Activated T-cell treated with anti-CD3 and anti-CD28 coated beads for 24 hours (primary cell): ENCODE measurements at regions not wholly inside any gene's neighbourhood (a gene's known extent, or its start where the extent isn't known, plus 50 kb on each side); places are given as distances from the start of the nearest gene placed in this dataset.

ENCODE experiments used
- DNase-seq: peaks from one replicate; pipeline ENCODE4 v3.0.0-alpha.2; 2020; ENCODE audit warnings: low read depth

DNA sequence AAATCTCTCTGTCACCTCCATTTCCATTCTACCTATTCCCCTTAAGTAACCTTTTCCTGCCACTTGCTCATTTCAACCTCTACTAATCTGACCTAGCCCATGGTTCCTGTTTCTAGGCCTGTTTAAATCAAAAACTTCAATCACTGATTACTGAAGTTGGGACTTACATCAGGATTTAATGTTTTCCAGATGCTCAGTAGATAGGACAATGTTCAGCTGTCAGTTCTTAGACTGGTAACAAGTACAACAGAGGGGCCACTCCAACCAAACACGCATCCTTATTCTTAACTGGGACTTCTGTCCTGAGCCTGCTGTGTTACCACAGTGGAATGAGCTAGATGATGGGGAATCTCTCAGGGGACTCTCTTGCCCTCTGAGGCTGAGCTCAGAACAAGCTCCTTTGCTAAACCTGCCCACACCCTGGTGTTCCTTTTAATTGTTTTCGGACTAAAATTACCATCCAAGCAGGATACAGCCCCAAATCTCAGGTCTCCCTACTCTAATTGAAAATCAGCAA lies 974.6 kb downstream of the TTLL7 start:
- no peak for DNase-seq

GRCh38 chr1:83023212-83023611 lies 975.7 kb downstream of the TTLL7 start:
- no peak for DNase-seq

DNA sequence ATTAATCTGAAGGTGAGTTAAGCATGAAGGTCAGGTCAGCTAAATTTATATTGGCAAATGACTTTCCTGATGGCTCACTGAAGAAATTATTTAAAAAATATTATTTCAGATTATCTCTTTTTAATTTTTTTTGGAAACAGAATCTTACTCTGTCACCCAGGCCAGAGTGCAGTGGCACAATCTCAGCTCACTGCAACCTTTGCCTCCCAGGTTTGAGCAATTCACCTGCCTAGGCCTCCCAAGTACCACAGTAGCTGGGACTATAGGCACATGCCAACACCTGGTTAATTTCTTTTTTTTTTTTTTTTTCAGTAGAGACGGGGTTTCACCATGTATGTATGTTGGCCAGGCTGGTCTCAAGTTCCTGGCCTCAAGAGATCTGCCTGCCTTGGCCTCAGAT lies 976.7 kb downstream of the TTLL7 start:
- no peak for DNase-seq

DNA sequence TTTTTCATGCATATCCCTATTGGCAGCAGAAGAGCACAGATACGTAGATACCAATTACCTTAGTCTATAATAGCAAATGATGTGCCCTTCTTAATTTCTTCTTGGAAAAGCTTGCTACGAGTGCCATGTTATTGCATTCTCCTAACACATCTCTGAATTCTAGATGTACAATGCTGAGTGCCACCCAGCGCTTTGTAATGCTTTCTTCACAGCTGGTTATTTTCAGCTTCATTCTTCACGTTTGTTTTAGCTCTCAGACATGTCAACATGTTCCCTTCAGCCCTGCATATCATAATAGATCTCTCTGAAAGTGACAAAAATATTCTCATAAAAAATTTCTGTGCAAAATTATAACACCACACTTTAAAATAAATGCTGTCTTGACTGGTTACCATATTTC lies 981.2 kb downstream of the TTLL7 start:
- DNase-seq: no peak

GRCh38 chr1:83017276-83017675 lies 981.7 kb downstream of the TTLL7 start:
- no peak for DNase-seq

DNA sequence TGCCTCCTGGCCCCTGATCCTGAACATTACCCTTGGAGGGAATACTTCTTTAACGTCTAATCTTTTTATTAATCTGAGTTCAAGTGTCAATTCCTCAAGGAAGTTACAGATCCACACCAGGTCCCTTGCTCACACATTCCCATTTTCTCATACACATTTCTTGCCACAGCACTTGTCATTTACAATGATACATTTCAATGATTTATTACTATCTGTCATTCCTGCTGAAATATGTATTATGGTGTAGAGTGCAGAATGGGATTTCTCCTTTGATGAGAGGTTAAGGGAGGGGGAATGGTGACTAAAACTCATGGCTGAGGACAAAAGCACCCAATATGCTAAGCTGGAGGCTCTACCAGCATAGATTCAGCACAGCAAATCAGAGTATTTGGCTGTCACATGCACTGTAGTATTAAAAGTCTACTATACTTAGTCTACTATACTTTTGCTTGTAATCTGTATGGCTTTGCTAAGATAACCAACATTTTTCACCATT lies 982.5 kb downstream of the TTLL7 start:
- no peak for DNase-seq

GRCh38 chr1:83015163-83015562 lies 983.8 kb downstream of the TTLL7 start:
- DNase-seq: no peak

GRCh38 chr1:83012950-83013349 lies 986.0 kb downstream of the TTLL7 start:
- DNase-seq: no peak

GRCh38 chr1:83011265-83011664 lies 987.7 kb downstream of the TTLL7 start:
- no peak for DNase-seq

GRCh38 chr1:83006271-83006670 lies 992.7 kb downstream of the TTLL7 start:
- no peak for DNase-seq

GRCh38 chr1:83000286-83000685 lies 998.6 kb downstream of the TTLL7 start:
- DNase-seq: no peak

DNA sequence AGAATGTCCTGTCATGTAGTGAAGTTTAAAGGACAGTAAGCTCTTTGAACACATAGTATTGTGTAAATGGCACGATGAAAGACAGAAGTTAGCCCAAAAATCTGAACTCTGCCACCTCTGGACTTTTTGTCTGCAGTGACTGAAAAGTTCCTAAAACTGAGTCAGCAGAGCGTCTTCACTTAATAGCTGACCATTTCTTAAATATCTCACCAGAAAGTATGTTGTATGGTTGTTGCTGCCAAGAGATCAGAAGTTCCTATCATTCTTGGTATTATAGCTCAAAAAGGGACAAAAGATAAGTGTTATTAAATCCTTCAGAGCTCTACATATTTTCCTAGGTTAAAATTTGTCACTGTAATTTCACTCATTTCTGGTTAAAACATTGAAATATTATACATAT lies 1003.0 kb downstream of the TTLL7 start:
- DNase-seq: no peak

DNA sequence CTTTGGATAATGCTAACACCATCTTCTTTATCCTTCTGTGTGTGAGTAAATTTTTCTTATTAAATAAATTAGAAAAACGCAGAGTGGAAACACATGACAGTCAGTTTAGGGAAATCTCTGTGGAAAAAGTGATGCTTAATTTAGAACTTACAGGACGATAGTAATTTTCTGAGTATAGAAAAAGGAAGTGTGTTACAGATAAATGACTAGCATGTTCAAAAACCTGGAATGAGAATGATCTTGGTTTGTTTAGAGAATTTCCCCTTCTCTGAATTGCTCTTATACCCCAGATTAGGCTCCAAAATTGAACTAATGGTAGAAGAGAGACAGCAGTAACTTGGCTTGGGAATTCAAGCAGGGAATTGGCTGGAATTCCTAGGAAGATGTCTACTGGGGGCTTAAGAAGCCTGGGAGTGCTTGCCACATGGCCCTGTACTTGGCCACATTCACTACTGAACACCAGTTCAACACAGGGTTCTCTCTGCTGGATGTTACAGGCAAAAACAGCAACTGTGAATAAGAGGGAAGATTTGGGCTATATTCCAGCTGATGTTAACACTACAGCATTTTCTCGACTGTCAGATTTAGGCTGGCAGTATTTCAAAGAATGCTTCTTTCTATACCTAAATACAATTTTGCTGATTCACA lies 1004.2 kb downstream of the TTLL7 start:
- DNase-seq: no peak

- DNase-seq: no peak
Measured at GRCh38 chr1:82991569-82991968, 1007.4 kb downstream of the TTLL7 start.

- no peak for DNase-seq
Measured at GRCh38 chr1:82979593-82980236, 1019.2 kb downstream of the TTLL7 start.

GRCh38 chr1:82978461-82979324 lies 1020.2 kb downstream of the TTLL7 start:
- no peak for DNase-seq

GRCh38 chr1:82972841-82973553 lies 1025.9 kb downstream of the TTLL7 start:
- DNase-seq: no peak

DNA sequence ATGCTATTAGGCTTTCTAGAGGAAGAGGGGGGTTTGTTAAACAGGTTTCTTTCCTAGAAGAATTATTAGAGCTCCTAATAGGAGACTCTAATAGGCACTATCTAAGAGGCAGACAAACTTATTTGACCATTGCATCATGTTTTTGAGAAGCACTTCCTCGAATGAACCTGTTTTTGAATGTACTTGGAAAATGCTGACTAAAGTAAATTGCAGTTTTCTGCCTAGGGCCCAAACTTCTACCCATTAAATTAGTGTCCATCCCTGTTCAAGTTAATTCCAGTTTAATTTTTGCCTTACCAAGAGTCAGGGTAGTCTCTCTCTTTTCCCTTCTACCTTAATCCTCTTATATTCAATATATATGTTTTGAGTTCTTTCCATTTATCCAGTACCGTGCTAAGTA lies 1029.6 kb downstream of the TTLL7 start:
- no peak for DNase-seq

- no peak for DNase-seq
Measured at GRCh38 chr1:82962658-82963057, 1036.3 kb downstream of the TTLL7 start.

GRCh38 chr1:82950606-82951200 lies 1048.2 kb downstream of the TTLL7 start:
- DNase-seq: no peak

DNA sequence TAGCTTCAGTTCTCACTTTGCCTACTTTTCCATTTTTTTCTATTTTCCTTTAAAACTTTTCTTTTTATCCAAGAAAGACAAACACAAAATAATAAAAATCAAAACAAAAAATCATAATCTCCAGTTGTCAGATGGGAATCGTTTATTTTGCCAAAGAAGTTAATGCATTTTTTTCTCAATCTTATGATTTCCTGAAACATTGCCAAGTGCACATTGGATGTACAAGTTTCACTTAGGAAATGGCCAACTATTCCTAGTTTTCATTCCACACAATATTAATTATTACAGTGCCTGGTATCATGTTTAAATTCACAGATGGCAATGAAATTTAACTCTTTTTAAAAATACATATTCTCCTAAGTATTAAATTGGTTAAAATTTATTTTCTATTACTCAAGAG lies 1050.5 kb downstream of the TTLL7 start:
- no peak for DNase-seq

DNA sequence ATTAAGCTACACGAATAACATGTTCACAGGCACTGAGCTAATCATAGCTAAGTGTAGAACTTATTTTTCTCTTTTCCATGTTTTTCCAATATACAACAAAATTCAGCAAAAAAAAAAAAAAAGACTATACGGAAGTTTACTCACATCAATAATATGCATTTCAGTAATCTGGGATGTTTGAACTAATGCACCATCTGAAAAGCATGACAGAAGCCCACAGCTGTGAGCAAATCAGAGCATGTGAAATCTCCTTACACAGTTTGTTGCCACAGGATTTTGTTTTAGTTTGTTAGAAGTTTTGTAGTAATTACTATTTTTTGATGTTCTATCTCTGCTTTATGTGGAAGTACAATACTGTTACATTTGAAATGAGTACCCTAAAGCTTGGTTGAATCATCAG lies 1051.7 kb downstream of the TTLL7 start:
- DNase-seq: no peak
